GM21381 (cell line): ENCODE measurements at regions not wholly inside any gene's neighbourhood (a gene's known extent, or its start where the extent isn't known, plus 50 kb on each side); places are given as distances from the start of the nearest gene placed in this dataset.

Experiments
- ATAC-seq: cut with Tn5 transposase; IDR thresholded peaks from one replicate; pipeline ENCODE4 v1.9.1; 2021; ENCODE audit warnings: mild to moderate bottlenecking, moderate library complexity; ENCODE audit not compliant: unreplicated experiment

- ATAC-seq: no peak
These were observed 106.2 kb upstream of the PTCHD1 start for GRCh38 chrX:23228454-23228853.

GRCh38 chrX:23228950-23229448, 105.7 kb upstream of the PTCHD1 start:
- ATAC-seq: no peak

GRCh38 chrX:23235051-23235450, 99.6 kb upstream of the PTCHD1 start:
- ATAC-seq: no peak

GRCh38 chrX:23246001-23246400, 88.6 kb upstream of the PTCHD1 start:
- no peak for ATAC-seq

GRCh38 chrX:23248187-23248586, 86.5 kb upstream of the PTCHD1 start:
- no peak for ATAC-seq

- ATAC-seq: no peak
These were observed 83.6 kb upstream of the PTCHD1 start for GRCh38 chrX:23251043-23251442.

GRCh38 chrX:23263892-23264291, 70.8 kb upstream of the PTCHD1 start:
- no peak for ATAC-seq

GRCh38 chrX:23269923-23270322, 64.7 kb upstream of the PTCHD1 start:
- ATAC-seq: no peak

- ATAC-seq: no peak
These were observed 63.6 kb upstream of the PTCHD1 start for GRCh38 chrX:23271026-23271425.

- no peak for ATAC-seq
These were observed 58.2 kb upstream of the PTCHD1 start for GRCh38 chrX:23276475-23276874.
